GM13976 (cell line): ENCODE measurements at regions not wholly inside any gene's neighbourhood (a gene's known extent, or its start where the extent isn't known, plus 50 kb on each side); places are given as distances from the start of the nearest gene placed in this dataset.

Experiments used
- DNase-seq: peaks from one replicate; pipeline ENCODE4 v3.0.0; 2012; ENCODE audit warnings: low spot score
- CTCF ChIP-seq: IDR thresholded peaks from 2 replicates; pipeline ENCODE4 v1.5.1; 2012; ENCODE audit warnings: borderline replicate concordance, mild to moderate bottlenecking; ENCODE audit not compliant: insufficient read depth; ENCODE audit errors: extremely low read depth, missing control alignments, control extremely low read depth
- in situ Hi-C: fragments of 300-500 bp; cut with MboI; formaldehyde crosslinking; loops from one replicate; pipeline ENCODE4 v1.12.0; 2022; ENCODE audit warnings: low sequenced_read_pairs, mixed read lengths, inconsistent platforms; ENCODE audit not compliant: unreplicated experiment

GRCh38 chr5:57538341-57538955 is 55.8 kb upstream of the ACTBL2 start:
- DNase-seq = no peak
- TF ChIP-seq CTCF = no peak
- in situ Hi-C loops = no loop called here

- no peak for TF ChIP-seq CTCF
- DNase-seq = no peak
- in situ Hi-C loops = no loop called here
Measured at GRCh38 chr5:57537811-57538210, 55.2 kb upstream of the ACTBL2 start.

GRCh38 chr5:57532513-57533497 is 50.2 kb upstream of the ACTBL2 start:
- DNase-seq = no peak
- TF ChIP-seq CTCF = no peak
- in situ Hi-C loops = no loop called here
